AG04450 (cell line): ENCODE measurements at regions not wholly inside any gene's neighbourhood (a gene's known extent, or its start where the extent isn't known, plus 50 kb on each side); places are given as distances from the start of the nearest gene placed in this dataset.
"Not testable (repeated sequence)": the region's sequence is repeated elsewhere in the genome, so short reads cannot be mapped to it uniquely, and the experiment has no call there.

Source experiments
- CTCF ChIA-PET: fragments of 300-600, 350-600 bp; formaldehyde crosslinking; extraction: SDS; loops from one replicate; lab custom pipeline; 2022; ENCODE audit warnings: antibody characterized with exemption, inconsistent platforms; lab: Charles Lee
- POLR2A ChIA-PET: fragments of 350-600 bp; formaldehyde crosslinking; extraction: SDS; loops from one replicate; lab custom pipeline; 2021; ENCODE audit warnings: antibody characterized with exemption, inconsistent platforms; lab: Yijun Ruan, JAX
- DNase-seq: peaks from one replicate; pipeline ENCODE4 v3.0.0-alpha.2; 2011; ENCODE audit warnings: low read depth, low spot score
- H3K27ac ChIP-seq: one replicate; pipeline ENCODE4 v1.5.1; 2012; ENCODE audit warnings: low read depth, low read length, control low read depth
- H3K27me3 ChIP-seq: one replicate; pipeline ENCODE4 v1.6.0; 2012; ENCODE audit warnings: low read length; ENCODE audit not compliant: control insufficient read depth, insufficient read depth
- H3K4me3 ChIP-seq: 2 replicates; pipeline ENCODE4 v1.5.1; 2011; ENCODE audit warnings: mild to moderate bottlenecking, low read depth, low read length, control low read depth
- H3K9me3 ChIP-seq: 2 replicates; pipeline ENCODE4 v1.5.1; 2012; ENCODE audit warnings: low read length; ENCODE audit not compliant: control insufficient read depth, insufficient read depth
- CTCF ChIP-seq: IDR thresholded peaks from 2 replicates; pipeline ENCODE4 v1.5.1; 2011; ENCODE audit warnings: low read depth, low read length, control low read depth, inconsistent platforms

DNA sequence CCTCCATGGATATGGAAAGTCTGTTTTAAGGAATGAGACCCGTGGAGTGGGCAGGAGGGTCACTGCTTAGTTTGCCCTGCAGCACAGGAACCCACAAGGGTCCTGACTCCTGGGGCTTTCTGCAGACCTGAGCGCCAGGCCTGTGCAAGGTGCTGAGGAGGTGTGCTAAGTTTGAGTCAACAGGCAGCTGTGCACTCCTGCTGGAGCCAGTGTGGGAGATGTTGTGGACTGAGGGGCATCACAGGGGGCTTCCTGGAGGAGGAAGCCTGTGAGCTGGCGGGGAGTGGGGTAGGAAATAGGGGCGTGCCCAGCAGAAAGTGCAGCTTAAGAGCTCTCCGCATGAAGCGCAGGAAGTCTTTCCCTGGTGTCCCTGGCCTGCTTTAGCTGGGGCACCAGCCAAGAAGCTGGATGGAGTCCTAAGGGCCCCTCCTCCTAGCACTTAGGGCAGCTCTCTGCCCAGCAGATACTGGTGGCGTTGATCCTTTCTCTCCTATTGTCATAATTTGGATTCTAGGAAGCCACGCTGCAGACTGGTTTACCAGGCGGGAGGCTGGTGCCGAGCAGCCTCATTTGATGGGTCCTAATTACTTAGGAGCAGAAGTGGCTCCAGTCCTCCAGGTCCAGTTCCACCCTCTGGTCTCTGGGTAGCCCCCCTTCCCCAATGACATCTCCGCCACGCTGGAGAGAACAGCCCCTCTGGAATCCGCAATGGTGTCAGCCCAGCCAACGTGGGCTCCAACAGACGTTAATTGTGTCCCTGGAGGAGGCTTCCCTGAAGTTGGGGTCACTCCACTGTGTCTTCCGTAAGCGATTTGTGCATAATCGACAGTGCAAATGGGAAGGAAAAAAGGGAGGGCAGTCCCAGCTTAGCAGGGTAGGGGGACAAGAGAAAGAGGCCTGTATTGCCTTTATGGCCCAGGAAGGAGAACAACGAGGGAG, 309.2 kb downstream of the ZNF536 start:
- DNase-seq = no peak
- POLR2A ChIA-PET = no interaction called here
- no peaks in the 10 kb centered on the region; the same call in 1 of the 2 replicates for H3K9me3 ChIP-seq
- no peak overlapping the region for H3K4me3 ChIP-seq
- no peak for TF ChIP-seq CTCF
- CTCF ChIA-PET = interaction anchor here (0.6 to 5.5 kb wide), 7 partner anchors 14 to 1889 kb away, joined by 3 to 121 read pairs (median 9); no protein-coding TSS in a partner anchor
- no peak overlapping the region for H3K27ac ChIP-seq
- H3K27me3 ChIP-seq = peaks cover 10% of the 10 kb centered on the region

DNA sequence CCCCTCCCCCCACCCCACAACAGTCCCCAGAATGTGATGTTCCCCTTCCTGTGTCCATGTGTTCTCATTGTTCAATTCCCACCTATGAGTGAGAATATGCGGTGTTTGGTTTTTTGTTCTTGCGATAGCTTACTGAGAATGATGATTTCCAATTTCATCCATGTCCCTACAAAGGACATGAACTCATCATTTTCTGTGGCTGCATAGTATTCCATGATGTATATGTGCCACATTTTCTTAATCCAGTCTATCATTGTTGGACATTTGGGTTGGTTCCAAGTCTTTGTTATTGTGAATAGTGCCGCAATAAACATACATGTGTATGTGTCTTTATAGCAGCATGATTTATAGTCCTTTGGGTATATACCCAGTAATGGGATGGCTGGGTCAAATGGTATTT, 308.2 kb downstream of the ZNF536 start:
- H3K9me3 ChIP-seq, H3K4me3 ChIP-seq, POLR2A ChIA-PET, CTCF ChIA-PET, H3K27ac ChIP-seq, H3K27me3 ChIP-seq, DNase-seq: not testable (repeated sequence)

DNA sequence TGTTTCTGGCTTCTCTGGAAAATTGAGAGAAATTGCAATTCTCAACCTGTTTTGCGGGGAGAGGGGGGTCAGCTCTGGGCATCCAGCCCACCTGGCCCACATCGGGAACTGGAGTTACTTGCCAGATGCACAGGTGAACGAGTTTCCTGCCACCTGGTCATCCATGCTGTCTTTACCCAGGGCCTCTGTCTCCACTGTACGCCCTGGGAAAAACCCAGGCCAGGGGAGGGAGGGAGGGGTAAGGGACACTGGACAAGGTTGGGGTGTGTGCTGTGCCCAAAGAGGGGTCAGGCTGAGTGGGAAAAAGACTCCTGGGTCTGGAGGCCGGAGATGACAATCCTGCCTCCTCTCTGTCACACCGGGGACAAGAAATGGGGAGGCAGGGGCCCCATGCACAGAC, 307.6 kb downstream of the ZNF536 start:
- H3K4me3 ChIP-seq = no peak overlapping the region
- TF ChIP-seq CTCF = no peak
- H3K27ac ChIP-seq = no peak overlapping the region
- CTCF ChIA-PET = interaction anchor here (1.2 kb wide), 1 partner anchor 1545 kb away, joined by 7 read pairs; no protein-coding TSS in a partner anchor
- peaks cover 2% of the 10 kb centered on the region for H3K27me3 ChIP-seq
- DNase-seq = no peak
- POLR2A ChIA-PET = no interaction called here
- H3K9me3 ChIP-seq = no peaks in the 10 kb centered on the region

DNA sequence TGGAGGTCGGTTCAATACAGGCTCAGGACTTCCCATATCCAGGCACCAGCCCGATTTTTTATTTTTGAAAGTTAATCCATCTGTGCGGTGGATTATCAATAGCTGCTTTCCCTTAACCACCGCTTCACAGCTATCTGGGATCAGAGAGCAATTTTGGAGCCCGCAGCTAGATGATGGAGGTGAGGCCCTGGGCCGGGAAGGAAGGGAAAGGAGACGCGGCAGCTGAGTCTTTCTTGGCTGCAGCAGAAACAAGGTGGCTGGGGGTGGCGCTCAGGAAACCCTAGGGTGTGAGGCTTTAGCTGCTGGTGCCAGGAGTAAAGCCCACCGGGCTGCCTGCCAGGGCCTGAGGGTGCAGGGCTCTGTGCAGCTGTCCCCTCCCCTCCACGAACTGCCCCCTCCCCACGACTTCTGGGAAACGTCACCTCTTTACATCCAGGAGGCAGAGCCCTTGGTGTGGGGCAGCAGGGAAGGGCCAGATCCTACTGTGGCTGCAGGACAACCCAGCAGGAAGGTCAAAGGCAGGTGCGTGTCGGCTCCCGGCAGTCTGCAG, 307.0 kb downstream of the ZNF536 start:
- H3K9me3 ChIP-seq = no peaks in the 10 kb centered on the region
- peaks cover 2% of the 10 kb centered on the region for H3K27me3 ChIP-seq
- CTCF ChIA-PET = interaction anchor here (0.9 to 2.2 kb wide), 3 partner anchors 11 to 1545 kb away, joined by 3 to 9 read pairs (median 7); no protein-coding TSS in a partner anchor

GRCh38 chr19:30678168-30678567, 306.0 kb downstream of the ZNF536 start:
- Histone ChIP-seq H3K4me3 (no peak overlapping the region), H3K27me3 (peaks cover 2% of the 10 kb centered on the region), H3K27ac (no peak overlapping the region), H3K9me3 (no peaks in the 10 kb centered on the region)
- POLR2A ChIA-PET = no interaction called here
- no peak for DNase-seq
- CTCF ChIA-PET = interaction anchor here (2.2 kb wide), 1 partner anchor 11 kb away, joined by 9 read pairs; no protein-coding TSS in a partner anchor
- TF ChIP-seq CTCF = no peak

More for the DNA sequence above, 307.0 kb downstream of the ZNF536 start:
- H3K4me3 ChIP-seq = no peak overlapping the region
- H3K27ac ChIP-seq = no peak overlapping the region
- DNase-seq = no peak
- TF ChIP-seq CTCF = no peak
- POLR2A ChIA-PET = no interaction called here
